GM18502 (cell line): ENCODE measurements at regions not wholly inside any gene's neighbourhood (a gene's known extent, or its start where the extent isn't known, plus 50 kb on each side); places are given as distances from the start of the nearest gene placed in this dataset.
"Not testable (repeated sequence)": the region's sequence is repeated elsewhere in the genome, so short reads cannot be mapped to it uniquely, and the experiment has no call there.

Experiments used
- ATAC-seq: cut with Tn5 transposase; IDR thresholded peaks from one replicate; pipeline ENCODE4 v1.9.1; 2021; ENCODE audit warnings: mild to moderate bottlenecking; ENCODE audit not compliant: unreplicated experiment, poor library complexity

- ATAC-seq: no peak
Measured at GRCh38 chr3:89533275-89533674, 425.9 kb downstream of the EPHA3 start.

- not testable (repeated sequence) for ATAC-seq
Measured at GRCh38 chr3:89554587-89554986, 447.2 kb downstream of the EPHA3 start.

- ATAC-seq: no peak
Measured at GRCh38 chr3:89558711-89559110, 451.3 kb downstream of the EPHA3 start.

- no peak for ATAC-seq
Measured at GRCh38 chr3:89560568-89560967, 453.1 kb downstream of the EPHA3 start.

GRCh38 chr3:89562373-89562772, 455.0 kb downstream of the EPHA3 start:
- ATAC-seq: no peak

- ATAC-seq: no peak
Measured at GRCh38 chr3:89565098-89565497, 457.7 kb downstream of the EPHA3 start.

- ATAC-seq: no peak
Measured at GRCh38 chr3:89570465-89570864, 463.0 kb downstream of the EPHA3 start.

- no peak for ATAC-seq
Measured at GRCh38 chr3:89571298-89571697, 463.9 kb downstream of the EPHA3 start.

GRCh38 chr3:89571707-89572106, 464.3 kb downstream of the EPHA3 start:
- no peak for ATAC-seq

- ATAC-seq: no peak
Measured at GRCh38 chr3:89572261-89572660, 464.8 kb downstream of the EPHA3 start.

- no peak for ATAC-seq
Measured at GRCh38 chr3:89576417-89576816, 469.0 kb downstream of the EPHA3 start.

- no peak for ATAC-seq
Measured at GRCh38 chr3:89577637-89578530, 470.5 kb downstream of the EPHA3 start.

- ATAC-seq: no peak
Measured at GRCh38 chr3:89580859-89581258, 473.4 kb downstream of the EPHA3 start.

GRCh38 chr3:89584398-89584797, 477.0 kb downstream of the EPHA3 start:
- no peak for ATAC-seq

GRCh38 chr3:89586256-89586655, 478.8 kb downstream of the EPHA3 start:
- no peak for ATAC-seq

- no peak for ATAC-seq
Measured at GRCh38 chr3:89586676-89587075, 479.3 kb downstream of the EPHA3 start.

GRCh38 chr3:89606151-89606550, 498.7 kb downstream of the EPHA3 start:
- no peak for ATAC-seq

- ATAC-seq: no peak
Measured at GRCh38 chr3:89612027-89612426, 504.6 kb downstream of the EPHA3 start.

GRCh38 chr3:89613241-89613640, 505.8 kb downstream of the EPHA3 start:
- ATAC-seq: no peak

- ATAC-seq: no peak
Measured at GRCh38 chr3:89617706-89618105, 510.3 kb downstream of the EPHA3 start.

- ATAC-seq: no peak
Measured at GRCh38 chr3:89619263-89619662, 511.8 kb downstream of the EPHA3 start.

GRCh38 chr3:89622063-89622700, 514.8 kb downstream of the EPHA3 start:
- no peak for ATAC-seq
